HG03457 (cell line): ENCODE measurements at regions not wholly inside any gene's neighbourhood (a gene's known extent, or its start where the extent isn't known, plus 50 kb on each side); places are given as distances from the start of the nearest gene placed in this dataset.
"Not testable (repeated sequence)": the region's sequence is repeated elsewhere in the genome, so short reads cannot be mapped to it uniquely, and the experiment has no call there.

Source experiments
- ATAC-seq: cut with Tn5 transposase; IDR thresholded peaks from one replicate; pipeline ENCODE4 v1.9.1; 2021; ENCODE audit warnings: moderate number of reproducible peaks; ENCODE audit not compliant: unreplicated experiment

GRCh38 chr5:85533341-85534047, 1084.2 kb upstream of the COX7C start:
- no peak for ATAC-seq

- no peak for ATAC-seq
These were observed 1079.4 kb upstream of the COX7C start for GRCh38 chr5:85538362-85538761.

- ATAC-seq = no peak
These were observed 1072.6 kb upstream of the COX7C start for GRCh38 chr5:85545129-85545528.

- no peak for ATAC-seq
These were observed 1068.5 kb upstream of the COX7C start for GRCh38 chr5:85549229-85549628.

- no peak for ATAC-seq
These were observed 1067.7 kb upstream of the COX7C start for GRCh38 chr5:85549836-85550599.

- no peak for ATAC-seq
These were observed 1061.3 kb upstream of the COX7C start for GRCh38 chr5:85556464-85556863.

GRCh38 chr5:85576666-85577065, 1041.1 kb upstream of the COX7C start:
- ATAC-seq = no peak

GRCh38 chr5:85587806-85588205, 1029.9 kb upstream of the COX7C start:
- ATAC-seq = not testable (repeated sequence)

GRCh38 chr5:85588268-85588667, 1029.5 kb upstream of the COX7C start:
- not testable (repeated sequence) for ATAC-seq

GRCh38 chr5:85590764-85591163, 1027.0 kb upstream of the COX7C start:
- ATAC-seq = no peak

- no peak for ATAC-seq
These were observed 1026.4 kb upstream of the COX7C start for GRCh38 chr5:85591311-85591710.

GRCh38 chr5:85602843-85603242, 1014.9 kb upstream of the COX7C start:
- no peak for ATAC-seq

- ATAC-seq = no peak
These were observed 1013.4 kb upstream of the COX7C start for GRCh38 chr5:85604378-85604777.

- no peak for ATAC-seq
These were observed 1013.0 kb upstream of the COX7C start for GRCh38 chr5:85604786-85605185.

GRCh38 chr5:85605381-85605780, 1012.4 kb upstream of the COX7C start:
- ATAC-seq = no peak

- no peak for ATAC-seq
These were observed 1003.3 kb upstream of the COX7C start for GRCh38 chr5:85614489-85614888.

- no peak for ATAC-seq
These were observed 996.1 kb upstream of the COX7C start for GRCh38 chr5:85621668-85622067.

- ATAC-seq = no peak
These were observed 989.6 kb upstream of the COX7C start for GRCh38 chr5:85628153-85628552.

GRCh38 chr5:85638495-85639125, 979.1 kb upstream of the COX7C start:
- not testable (repeated sequence) for ATAC-seq

- no peak for ATAC-seq
These were observed 971.7 kb upstream of the COX7C start for GRCh38 chr5:85646036-85646435.

- no peak for ATAC-seq
These were observed 971.1 kb upstream of the COX7C start for GRCh38 chr5:85646641-85647040.
